ENCODE measurements at regions not wholly inside any gene's neighbourhood (a gene's known extent, or its start where the extent isn't known, plus 50 kb on each side); places are given as distances from the start of the nearest gene placed in this dataset.

DNA sequence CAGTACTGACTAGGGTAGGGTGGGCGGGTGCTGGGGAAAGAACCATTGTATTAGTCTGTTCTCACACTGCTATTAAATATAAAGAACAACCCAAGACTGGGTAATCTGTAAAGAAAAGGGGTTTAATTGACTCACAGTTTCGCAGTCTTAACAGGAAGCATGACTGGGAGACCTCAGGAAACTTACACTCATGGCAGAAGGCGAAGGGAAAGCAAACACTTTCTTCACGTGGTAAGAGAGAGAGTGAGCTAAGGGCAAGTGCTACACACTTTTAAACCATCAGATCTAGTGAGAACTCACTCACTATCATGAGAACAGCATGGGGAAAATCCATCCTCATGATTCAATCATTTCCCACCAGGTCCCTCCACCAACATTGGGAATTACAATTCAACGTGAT lies 98.0 kb downstream of the OXSM start (continued):
- TF ChIP-seq, protein P1, sequence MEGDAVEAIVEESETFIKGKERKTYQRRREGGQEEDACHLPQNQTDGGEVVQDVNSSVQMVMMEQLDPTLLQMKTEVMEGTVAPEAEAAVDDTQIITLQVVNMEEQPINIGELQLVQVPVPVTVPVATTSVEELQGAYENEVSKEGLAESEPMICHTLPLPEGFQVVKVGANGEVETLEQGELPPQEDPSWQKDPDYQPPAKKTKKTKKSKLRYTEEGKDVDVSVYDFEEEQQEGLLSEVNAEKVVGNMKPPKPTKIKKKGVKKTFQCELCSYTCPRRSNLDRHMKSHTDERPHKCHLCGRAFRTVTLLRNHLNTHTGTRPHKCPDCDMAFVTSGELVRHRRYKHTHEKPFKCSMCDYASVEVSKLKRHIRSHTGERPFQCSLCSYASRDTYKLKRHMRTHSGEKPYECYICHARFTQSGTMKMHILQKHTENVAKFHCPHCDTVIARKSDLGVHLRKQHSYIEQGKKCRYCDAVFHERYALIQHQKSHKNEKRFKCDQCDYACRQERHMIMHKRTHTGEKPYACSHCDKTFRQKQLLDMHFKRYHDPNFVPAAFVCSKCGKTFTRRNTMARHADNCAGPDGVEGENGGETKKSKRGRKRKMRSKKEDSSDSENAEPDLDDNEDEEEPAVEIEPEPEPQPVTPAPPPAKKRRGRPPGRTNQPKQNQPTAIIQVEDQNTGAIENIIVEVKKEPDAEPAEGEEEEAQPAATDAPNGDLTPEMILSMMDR (IDR thresholded peaks at IDR 0.05; ENCODE audit: low read depth, low read length, missing input control) = no peak
- TF ChIP-seq SP1 (IDR thresholded peaks at IDR 0.05) (no peak), TAF1 (conservative IDR thresholded peaks at IDR 0.05) (no peak), EGR1 (IDR thresholded peaks at IDR 0.05; ENCODE audit: low read depth in 2 of 2) (no peak), FOXA1 (IDR thresholded peaks at IDR 0.05) (no peak)

- peaks cover 0 to 1% (median 0%) of the 10 kb centered on the region in 4 donors for H3K4me1 ChIP-seq (ENCODE audit: control insufficient read depth in 4 of 4, insufficient read depth in 4 of 4, low read length in 3 of 4)
- DNase-seq (ENCODE audit: low spot score) = no peak
- no peaks in the 10 kb centered on the region for H3K9me3 ChIP-seq (ENCODE audit: control insufficient read depth in 4 of 4, low read length in 3 of 4)
- TF ChIP-seq, protein P2, sequence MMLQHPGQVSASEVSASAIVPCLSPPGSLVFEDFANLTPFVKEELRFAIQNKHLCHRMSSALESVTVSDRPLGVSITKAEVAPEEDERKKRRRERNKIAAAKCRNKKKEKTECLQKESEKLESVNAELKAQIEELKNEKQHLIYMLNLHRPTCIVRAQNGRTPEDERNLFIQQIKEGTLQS (IDR thresholded peaks at IDR 0.05) = no peak
- TF ChIP-seq JUND (IDR thresholded peaks at IDR 0.05) (no peak), RAD21 (IDR thresholded peaks at IDR 0.05) (no peak), HNF4G (IDR thresholded peaks at IDR 0.05) (no peak), EGR1 (IDR thresholded peaks at IDR 0.05; ENCODE audit: low read depth in 2 of 2) (no peak), FOXA2 (IDR thresholded peaks at IDR 0.05) (no peak), GABPA (IDR thresholded peaks at IDR 0.05 in 1 of 2, conservative IDR thresholded peaks at IDR 0.05 in 1 of 2) (no peak), TAF1 (conservative IDR thresholded peaks at IDR 0.05) (no peak), HNF4A (conservative IDR thresholded peaks at IDR 0.05) (no peak), NR2F2 (IDR thresholded peaks at IDR 0.05) (no peak)
- TF ChIP-seq, protein P3, sequence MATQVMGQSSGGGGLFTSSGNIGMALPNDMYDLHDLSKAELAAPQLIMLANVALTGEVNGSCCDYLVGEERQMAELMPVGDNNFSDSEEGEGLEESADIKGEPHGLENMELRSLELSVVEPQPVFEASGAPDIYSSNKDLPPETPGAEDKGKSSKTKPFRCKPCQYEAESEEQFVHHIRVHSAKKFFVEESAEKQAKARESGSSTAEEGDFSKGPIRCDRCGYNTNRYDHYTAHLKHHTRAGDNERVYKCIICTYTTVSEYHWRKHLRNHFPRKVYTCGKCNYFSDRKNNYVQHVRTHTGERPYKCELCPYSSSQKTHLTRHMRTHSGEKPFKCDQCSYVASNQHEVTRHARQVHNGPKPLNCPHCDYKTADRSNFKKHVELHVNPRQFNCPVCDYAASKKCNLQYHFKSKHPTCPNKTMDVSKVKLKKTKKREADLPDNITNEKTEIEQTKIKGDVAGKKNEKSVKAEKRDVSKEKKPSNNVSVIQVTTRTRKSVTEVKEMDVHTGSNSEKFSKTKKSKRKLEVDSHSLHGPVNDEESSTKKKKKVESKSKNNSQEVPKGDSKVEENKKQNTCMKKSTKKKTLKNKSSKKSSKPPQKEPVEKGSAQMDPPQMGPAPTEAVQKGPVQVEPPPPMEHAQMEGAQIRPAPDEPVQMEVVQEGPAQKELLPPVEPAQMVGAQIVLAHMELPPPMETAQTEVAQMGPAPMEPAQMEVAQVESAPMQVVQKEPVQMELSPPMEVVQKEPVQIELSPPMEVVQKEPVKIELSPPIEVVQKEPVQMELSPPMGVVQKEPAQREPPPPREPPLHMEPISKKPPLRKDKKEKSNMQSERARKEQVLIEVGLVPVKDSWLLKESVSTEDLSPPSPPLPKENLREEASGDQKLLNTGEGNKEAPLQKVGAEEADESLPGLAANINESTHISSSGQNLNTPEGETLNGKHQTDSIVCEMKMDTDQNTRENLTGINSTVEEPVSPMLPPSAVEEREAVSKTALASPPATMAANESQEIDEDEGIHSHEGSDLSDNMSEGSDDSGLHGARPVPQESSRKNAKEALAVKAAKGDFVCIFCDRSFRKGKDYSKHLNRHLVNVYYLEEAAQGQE (IDR thresholded peaks at IDR 0.05) = no peak
- TF ChIP-seq, protein P4, sequence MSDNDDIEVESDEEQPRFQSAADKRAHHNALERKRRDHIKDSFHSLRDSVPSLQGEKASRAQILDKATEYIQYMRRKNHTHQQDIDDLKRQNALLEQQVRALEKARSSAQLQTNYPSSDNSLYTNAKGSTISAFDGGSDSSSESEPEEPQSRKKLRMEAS (IDR thresholded peaks at IDR 0.05) = no peak
- H3K9ac ChIP-seq (ENCODE audit: low read depth in 1 of 2, low read length in 2 of 2) = no peak overlapping the region
- no peaks in the 10 kb centered on the region for H3K36me3 ChIP-seq (ENCODE audit: control insufficient read depth in 4 of 4, insufficient read depth in 3 of 4, low read depth in 1 of 4, low read length in 3 of 4)
- H3K27me3 ChIP-seq (ENCODE audit: control insufficient read depth in 4 of 4, insufficient read depth in 4 of 4, low read length in 3 of 4) = no peaks in the 10 kb centered on the region
- H3K27ac ChIP-seq (ENCODE audit: low read depth in 1 of 2, low read length in 2 of 2) = no peak overlapping the region
- no peak overlapping the region for H3K4me3 ChIP-seq (ENCODE audit: low read depth in 1 of 3, low read length in 3 of 3)
Observed at GRCh38 chr3:25888892-25889524, 99.1 kb downstream of the OXSM start.

- Histone ChIP-seq H3K27me3 (ENCODE audit: control insufficient read depth in 4 of 4, insufficient read depth in 4 of 4, low read length in 3 of 4) (no peaks in the 10 kb centered on the region), H3K36me3 (ENCODE audit: control insufficient read depth in 4 of 4, insufficient read depth in 3 of 4, low read depth in 1 of 4, low read length in 3 of 4) (no peaks in the 10 kb centered on the region), H3K4me3 (ENCODE audit: low read depth in 1 of 3, low read length in 3 of 3) (no peak overlapping the region), H3K4me1 (ENCODE audit: control insufficient read depth in 4 of 4, insufficient read depth in 4 of 4, low read length in 3 of 4) (peaks cover 0 to 1% (median 0%) of the 10 kb centered on the region in 4 donors), H3K9me3 (ENCODE audit: control insufficient read depth in 4 of 4, low read length in 3 of 4) (no peaks in the 10 kb centered on the region), H3K27ac (ENCODE audit: low read depth in 1 of 2, low read length in 2 of 2) (no peak overlapping the region), H3K9ac (ENCODE audit: low read depth in 1 of 2, low read length in 2 of 2) (no peak overlapping the region)
- no peak for DNase-seq (ENCODE audit: low spot score)
- TF ChIP-seq HNF4A (conservative IDR thresholded peaks at IDR 0.05) = no peak
- TF ChIP-seq FOXA2 (IDR thresholded peaks at IDR 0.05) = no peak
- TF ChIP-seq NR2F2 (IDR thresholded peaks at IDR 0.05) = no peak
- no peak for TF ChIP-seq FOXA1 (IDR thresholded peaks at IDR 0.05)
- TF ChIP-seq, protein P1 (IDR thresholded peaks at IDR 0.05; ENCODE audit: low read depth, low read length, missing input control) = no peak
- TF ChIP-seq RXRA (IDR thresholded peaks at IDR 0.05) = no peak
- TF ChIP-seq JUND (IDR thresholded peaks at IDR 0.05) = no peak
- no peak for TF ChIP-seq GABPA (IDR thresholded peaks at IDR 0.05 in 1 of 2, conservative IDR thresholded peaks at IDR 0.05 in 1 of 2)
- TF ChIP-seq, protein P4 (IDR thresholded peaks at IDR 0.05) = no peak
- no peak for TF ChIP-seq HNF4G (IDR thresholded peaks at IDR 0.05)
- no peak for TF ChIP-seq SP1 (IDR thresholded peaks at IDR 0.05)
- WGBS = 82% methylated on average over 2 of the region's 2 CpGs
Observed at GRCh38 chr3:25889525-25889917, 99.6 kb downstream of the OXSM start.

Measured in liver (tissue), 8 donors.